Endodermal cell (in vitro differentiated cells): ENCODE measurements at regions not wholly inside any gene's neighbourhood (a gene's known extent, or its start where the extent isn't known, plus 50 kb on each side); places are given as distances from the start of the nearest gene placed in this dataset.

Experiments
- DNase-seq: peaks from one replicate; pipeline ENCODE4 v3.0.0-alpha.2; 2017
- H3K27ac ChIP-seq: 2 replicates; pipeline ENCODE4 v1.5.1; 2013; ENCODE audit warnings: mild to moderate bottlenecking, low read depth, low read length, moderate library complexity
- H3K27me3 ChIP-seq: 2 replicates; pipeline ENCODE4 v1.6.1; 2013; ENCODE audit warnings: mild to moderate bottlenecking, low read length, moderate library complexity; ENCODE audit not compliant: insufficient read depth, control insufficient read depth, poor library complexity, severe bottlenecking
- H3K36me3 ChIP-seq: 2 replicates; pipeline ENCODE4 v1.7.0; 2013; ENCODE audit warnings: mild to moderate bottlenecking, low read length, moderate library complexity; ENCODE audit not compliant: control insufficient read depth, insufficient read depth
- H3K4me1 ChIP-seq: one replicate; pipeline ENCODE4 v1.7.0; 2013; ENCODE audit warnings: low read length; ENCODE audit not compliant: control insufficient read depth, insufficient read depth
- H3K4me3 ChIP-seq: 2 replicates; pipeline ENCODE4 v1.5.1; 2013; ENCODE audit warnings: mild to moderate bottlenecking, low read length, moderate library complexity
- H3K9ac ChIP-seq: 2 replicates; pipeline ENCODE4 v1.6.1; 2013; ENCODE audit warnings: mild to moderate bottlenecking, low read length, moderate library complexity; ENCODE audit not compliant: poor library complexity, severe bottlenecking; ENCODE audit errors: extremely low read depth
- H3K9me3 ChIP-seq: 2 replicates; pipeline ENCODE4 v1.6.1; 2013; ENCODE audit warnings: mild to moderate bottlenecking, low read length, moderate library complexity; ENCODE audit not compliant: control insufficient read depth
- H3K27ac Mint-ChIP-seq: 2 replicates; pipeline ENCODE4 v1.8.0; 2020; ENCODE audit warnings: mixed read lengths
- H3K27me3 Mint-ChIP-seq: 2 replicates; pipeline ENCODE4 v1.8.0; 2021; ENCODE audit warnings: mild to moderate bottlenecking, mixed read lengths; ENCODE audit not compliant: insufficient read depth
- H3K36me3 Mint-ChIP-seq: 2 replicates; pipeline ENCODE4 v1.8.0; 2020; ENCODE audit warnings: low read depth, mixed read lengths
- H3K4me1 Mint-ChIP-seq: 2 replicates; pipeline ENCODE4 v1.8.0; 2020; ENCODE audit warnings: mixed read lengths
- H3K4me3 Mint-ChIP-seq: 2 replicates; pipeline ENCODE4 v1.8.0; 2020; ENCODE audit warnings: mild to moderate bottlenecking, moderate library complexity, mixed read lengths
- H3K9me3 Mint-ChIP-seq: 2 replicates; pipeline ENCODE4 v1.8.0; 2020; ENCODE audit warnings: mild to moderate bottlenecking, mixed read lengths
- WGBS, 2 experiments: methylation state at CpG; one replicate each; pipeline versions ENCODE4 v1.1.5 to v1.1.7; 2013; ENCODE audit warnings: missing lambda C conversion rate in 2 of 2, mixed read lengths in 1 of 2; ENCODE audit not compliant: insufficient coverage in 1 of 2, insufficient read length in 1 of 2; 5-methylcytosine and 5-hydroxymethylcytosine counted together
- TF ChIP-seq, protein P1 (sequence below): fragments of 200-600 bp; sonication (generic); conservative IDR thresholded peaks from 2 replicates; pipeline ENCODE4 v1.5.0; 2021; ENCODE audit warnings: antibody characterized with exemption, mild to moderate bottlenecking

DNA sequence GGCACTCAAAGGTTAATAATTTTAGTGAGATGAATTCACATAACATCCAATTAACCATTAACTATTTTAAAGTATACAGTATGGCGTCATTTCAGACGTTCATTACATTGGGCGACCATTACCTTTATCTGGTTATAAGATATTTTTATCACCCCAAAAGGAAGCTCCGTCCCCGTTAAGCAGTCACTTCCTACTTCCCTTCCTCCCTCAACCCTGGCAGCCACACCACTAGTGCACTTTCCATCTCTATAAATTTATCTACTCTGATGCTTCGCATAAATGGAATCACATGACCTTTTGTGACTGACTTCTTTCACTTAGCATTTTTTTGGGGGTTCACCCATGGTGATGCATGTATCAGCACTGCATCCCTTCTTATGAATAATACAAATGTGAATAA is 168.3 kb upstream of the PUM3 start:
- Mint-ChIP-seq H3K36me3 (no peaks in the 10 kb centered on the region), H3K27me3 (no peaks in the 10 kb centered on the region), H3K9me3 (no peaks in the 10 kb centered on the region), H3K4me3 (no peak overlapping the region), H3K4me1 (no peaks in the 10 kb centered on the region), H3K27ac (no peak overlapping the region)
- WGBS, 2 experiments = 93 to 95% methylated on average over 4 to 6 of the region's 6 CpGs
- H3K4me3 ChIP-seq = no peak overlapping the region
- no peaks in the 10 kb centered on the region for H3K36me3 ChIP-seq
- H3K27me3 ChIP-seq = no peaks in the 10 kb centered on the region
- no peaks in the 10 kb centered on the region for H3K4me1 ChIP-seq
- H3K27ac ChIP-seq = no peak overlapping the region
- TF ChIP-seq, protein P1, sequence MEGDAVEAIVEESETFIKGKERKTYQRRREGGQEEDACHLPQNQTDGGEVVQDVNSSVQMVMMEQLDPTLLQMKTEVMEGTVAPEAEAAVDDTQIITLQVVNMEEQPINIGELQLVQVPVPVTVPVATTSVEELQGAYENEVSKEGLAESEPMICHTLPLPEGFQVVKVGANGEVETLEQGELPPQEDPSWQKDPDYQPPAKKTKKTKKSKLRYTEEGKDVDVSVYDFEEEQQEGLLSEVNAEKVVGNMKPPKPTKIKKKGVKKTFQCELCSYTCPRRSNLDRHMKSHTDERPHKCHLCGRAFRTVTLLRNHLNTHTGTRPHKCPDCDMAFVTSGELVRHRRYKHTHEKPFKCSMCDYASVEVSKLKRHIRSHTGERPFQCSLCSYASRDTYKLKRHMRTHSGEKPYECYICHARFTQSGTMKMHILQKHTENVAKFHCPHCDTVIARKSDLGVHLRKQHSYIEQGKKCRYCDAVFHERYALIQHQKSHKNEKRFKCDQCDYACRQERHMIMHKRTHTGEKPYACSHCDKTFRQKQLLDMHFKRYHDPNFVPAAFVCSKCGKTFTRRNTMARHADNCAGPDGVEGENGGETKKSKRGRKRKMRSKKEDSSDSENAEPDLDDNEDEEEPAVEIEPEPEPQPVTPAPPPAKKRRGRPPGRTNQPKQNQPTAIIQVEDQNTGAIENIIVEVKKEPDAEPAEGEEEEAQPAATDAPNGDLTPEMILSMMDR = no peak
- no peak for DNase-seq
- no peaks in the 10 kb centered on the region for H3K9me3 ChIP-seq
- H3K9ac ChIP-seq = no peak overlapping the region

DNA sequence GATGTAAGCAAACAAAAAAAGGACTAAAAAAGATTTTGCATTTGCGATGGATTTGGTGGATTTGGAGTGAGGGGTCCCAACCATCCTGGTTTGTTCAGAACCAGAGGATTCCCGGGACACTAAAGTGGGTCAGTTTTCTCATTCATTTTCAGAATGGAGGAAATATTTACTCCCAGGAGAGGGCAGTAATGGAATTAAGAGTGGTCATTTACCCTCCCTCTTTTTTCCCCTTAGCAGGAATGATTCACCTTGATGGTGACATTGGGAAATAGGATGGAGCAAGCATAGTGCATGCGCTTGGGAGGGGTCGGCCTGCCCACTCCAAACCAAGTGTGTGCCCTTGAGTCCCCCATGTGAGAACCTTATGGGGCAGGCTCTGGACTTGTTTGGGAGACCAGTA is 164.2 kb upstream of the PUM3 start:
- H3K36me3 ChIP-seq = no peaks in the 10 kb centered on the region
- no peaks in the 10 kb centered on the region for H3K9me3 Mint-ChIP-seq
- DNase-seq = no peak
- TF ChIP-seq, protein P1 = peak; percentile 59
- H3K4me3 Mint-ChIP-seq = no peak overlapping the region
- no peak overlapping the region for H3K27ac Mint-ChIP-seq
- no peak overlapping the region for H3K9ac ChIP-seq
- H3K4me3 ChIP-seq = no peak overlapping the region
- no peaks in the 10 kb centered on the region for H3K27me3 ChIP-seq
- 77 to 100% methylated on average over 1 to 4 of the region's 4 CpGs for WGBS, 2 experiments
- H3K27ac ChIP-seq = no peak overlapping the region
- no peaks in the 10 kb centered on the region for H3K9me3 ChIP-seq
- H3K36me3 Mint-ChIP-seq = no peaks in the 10 kb centered on the region
- no peaks in the 10 kb centered on the region for H3K4me1 Mint-ChIP-seq
- no peaks in the 10 kb centered on the region for H3K27me3 Mint-ChIP-seq
- H3K4me1 ChIP-seq = no peaks in the 10 kb centered on the region

DNA sequence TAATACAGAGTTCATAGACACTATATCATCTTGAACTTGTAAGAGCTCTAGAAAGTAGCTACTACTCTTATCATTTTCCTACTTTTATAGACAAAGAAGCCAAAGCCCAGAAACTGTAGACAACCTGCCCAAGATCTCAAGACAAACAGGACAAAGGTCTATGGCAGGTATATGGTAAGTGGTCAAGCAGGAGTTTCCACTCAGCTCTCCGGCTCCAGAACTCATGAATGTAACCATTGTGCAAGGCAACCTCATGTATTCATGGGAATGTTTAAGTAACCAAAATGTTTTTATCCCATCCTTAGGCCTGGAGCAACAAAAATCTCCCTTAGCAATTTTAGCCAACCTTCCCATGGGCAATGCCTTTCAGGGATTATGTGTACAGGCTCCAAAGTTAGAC is 163.4 kb upstream of the PUM3 start:
- Histone ChIP-seq H3K27me3 (no peaks in the 10 kb centered on the region), H3K4me3 (no peak overlapping the region), H3K9ac (no peak overlapping the region), H3K4me1 (no peaks in the 10 kb centered on the region), H3K27ac (no peak overlapping the region), H3K36me3 (no peaks in the 10 kb centered on the region), H3K9me3 (no peaks in the 10 kb centered on the region)
- DNase-seq = no peak
- no peak overlapping the region for H3K4me3 Mint-ChIP-seq
- TF ChIP-seq, protein P1 = no peak
- 89 to 100% methylated on average over 1 of the region's 1 CpG for WGBS, 2 experiments
- H3K27me3 Mint-ChIP-seq = no peaks in the 10 kb centered on the region
- H3K36me3 Mint-ChIP-seq = no peaks in the 10 kb centered on the region
- H3K9me3 Mint-ChIP-seq = no peaks in the 10 kb centered on the region
- no peak overlapping the region for H3K27ac Mint-ChIP-seq
- H3K4me1 Mint-ChIP-seq = no peaks in the 10 kb centered on the region
